ENCODE measurements at regions not wholly inside any gene's neighbourhood (a gene's known extent, or its start where the extent isn't known, plus 50 kb on each side); places are given as distances from the start of the nearest gene placed in this dataset.

- no peak for FAIRE-seq
These were observed 247.3 kb upstream of the DIPK2B start for GRCh38 chrX:45447995-45448394.

More at GRCh38 chrX:45447995-45448394, 247.3 kb upstream of the DIPK2B start:
- no peaks in the 10 kb centered on the region for H3K9me1 ChIP-seq (replicated peaks; ENCODE audit: control insufficient read depth, extremely low read depth, insufficient read depth, low read length)
- no peaks in the 10 kb centered on the region for H3K27me3 ChIP-seq (ENCODE audit: control insufficient read depth in 2 of 2, insufficient read depth in 2 of 2, low read length in 2 of 2)
- no peak overlapping the region for H3K27ac ChIP-seq (ENCODE audit: insufficient read depth, low read depth, low read length)
- no peak for TF ChIP-seq POLR2AphosphoS5 (IDR thresholded peaks at IDR 0.05; ENCODE audit: insufficient read depth, low read depth, low read length)
- TF ChIP-seq EZH2 (IDR thresholded peaks at IDR 0.05; ENCODE audit: borderline replicate concordance, low read depth, low read length, severe bottlenecking) = no peak
- no peak for TF ChIP-seq MYC (IDR thresholded peaks at IDR 0.05; ENCODE audit: low read depth, low read length)
- TF ChIP-seq GATA2 (IDR thresholded peaks at IDR 0.05; ENCODE audit: insufficient read depth, insufficient read length, low read depth, low read length) = no peak
- no peak for TF ChIP-seq JUN (IDR thresholded peaks at IDR 0.05; ENCODE audit: borderline replicate concordance, insufficient read depth, insufficient read length, low read depth)
- no peak for TF ChIP-seq POLR2A (IDR thresholded peaks at IDR 0.05; ENCODE audit: low read depth, low read length)
- TF ChIP-seq, protein P1, sequence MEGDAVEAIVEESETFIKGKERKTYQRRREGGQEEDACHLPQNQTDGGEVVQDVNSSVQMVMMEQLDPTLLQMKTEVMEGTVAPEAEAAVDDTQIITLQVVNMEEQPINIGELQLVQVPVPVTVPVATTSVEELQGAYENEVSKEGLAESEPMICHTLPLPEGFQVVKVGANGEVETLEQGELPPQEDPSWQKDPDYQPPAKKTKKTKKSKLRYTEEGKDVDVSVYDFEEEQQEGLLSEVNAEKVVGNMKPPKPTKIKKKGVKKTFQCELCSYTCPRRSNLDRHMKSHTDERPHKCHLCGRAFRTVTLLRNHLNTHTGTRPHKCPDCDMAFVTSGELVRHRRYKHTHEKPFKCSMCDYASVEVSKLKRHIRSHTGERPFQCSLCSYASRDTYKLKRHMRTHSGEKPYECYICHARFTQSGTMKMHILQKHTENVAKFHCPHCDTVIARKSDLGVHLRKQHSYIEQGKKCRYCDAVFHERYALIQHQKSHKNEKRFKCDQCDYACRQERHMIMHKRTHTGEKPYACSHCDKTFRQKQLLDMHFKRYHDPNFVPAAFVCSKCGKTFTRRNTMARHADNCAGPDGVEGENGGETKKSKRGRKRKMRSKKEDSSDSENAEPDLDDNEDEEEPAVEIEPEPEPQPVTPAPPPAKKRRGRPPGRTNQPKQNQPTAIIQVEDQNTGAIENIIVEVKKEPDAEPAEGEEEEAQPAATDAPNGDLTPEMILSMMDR (IDR thresholded peaks at IDR 0.05; ENCODE audit: extremely low read depth in 1 of 2, insufficient read depth in 1 of 2, low read depth in 1 of 2, low read length in 2 of 2) = no peak
- TF ChIP-seq FOS (IDR thresholded peaks at IDR 0.05; ENCODE audit: borderline replicate concordance, insufficient read depth, low read length) = no peak
- TF ChIP-seq, protein P2, sequence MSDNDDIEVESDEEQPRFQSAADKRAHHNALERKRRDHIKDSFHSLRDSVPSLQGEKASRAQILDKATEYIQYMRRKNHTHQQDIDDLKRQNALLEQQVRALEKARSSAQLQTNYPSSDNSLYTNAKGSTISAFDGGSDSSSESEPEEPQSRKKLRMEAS (IDR thresholded peaks at IDR 0.05; ENCODE audit: insufficient read depth, insufficient read length) = no peak
- H3K9me3 ChIP-seq (replicated peaks; ENCODE audit: control insufficient read depth, insufficient read depth, low read length) = no peaks in the 10 kb centered on the region
- no peaks in the 10 kb centered on the region for H3K36me3 ChIP-seq (ENCODE audit: control insufficient read depth in 2 of 2, extremely low read depth in 1 of 2, insufficient read depth in 2 of 2, low read length in 2 of 2)
- ChIA-PET POLR2A (no interaction called here), CTCF (no interaction called here)
- no TSS peak for BruUV-seq (replicated peaks)
- intact Hi-C loops (cut with micrococcal nuclease) = no loop called here
- no peak overlapping the region for H3K4me2 ChIP-seq (ENCODE audit: insufficient read depth, low read length)
- dilution Hi-C loops (cut with MboI; ENCODE audit: extremely low pct_ligation_motif_present, low sequenced_read_pairs) = no loop called here
- H2AFZ ChIP-seq (ENCODE audit: low read depth, low read length) = no peak overlapping the region
- peaks cover 10% of the 10 kb centered on the region for H3K4me1 ChIP-seq (ENCODE audit: control insufficient read depth, extremely low read depth, insufficient read depth, low read length)
- no peak overlapping the region for H3K9ac ChIP-seq (replicated peaks; ENCODE audit: extremely low read depth, insufficient read depth, low read length)
- H3K79me2 ChIP-seq (ENCODE audit: control insufficient read depth, insufficient read depth, low read length) = no peaks in the 10 kb centered on the region
- no peak overlapping the region for H3K4me3 ChIP-seq (replicated peaks in 1 of 3; ENCODE audit: insufficient read depth in 1 of 3, low read depth in 1 of 3, low read length in 3 of 3)
- DNase-seq (ENCODE audit: low read depth, low spot score) = no peak
- no peaks in the 10 kb centered on the region for H4K20me1 ChIP-seq (replicated peaks; ENCODE audit: control insufficient read depth, extremely low read depth, insufficient read depth, low read length)
